Caco-2 (cell line): ENCODE measurements at regions not wholly inside any gene's neighbourhood (a gene's known extent, or its start where the extent isn't known, plus 50 kb on each side); places are given as distances from the start of the nearest gene placed in this dataset.

Source experiments
- BruUV-seq: library from RNA; stranded (reverse); fragments of 400-500 nt; replicated peaks from 2 replicates; lab custom pipeline; 2021; lab: Mats Ljungman, UMichigan
- CTCF ChIA-PET: fragments of 300-600 bp; sonication (Branson Sonifier 250); formaldehyde crosslinking; loops from one replicate; lab custom pipeline; 2022; ENCODE audit warnings: antibody characterized with exemption; lab: Charles Lee
- POLR2A ChIA-PET: fragments of 300-600 bp; sonication (Branson Sonifier 250); formaldehyde crosslinking; loops from one replicate; lab custom pipeline; 2022; ENCODE audit warnings: antibody characterized with exemption; lab: Charles Lee
- DNase-seq, 2 experiments: peaks; one replicate each; pipeline versions ENCODE4 v3.0.0 to v3.0.0-alpha.2; 2020 to 2022
- H3K27me3 ChIP-seq: replicated peaks from 2 replicates; pipeline ENCODE4 v1.6.0; 2011; ENCODE audit warnings: low read length; ENCODE audit not compliant: control insufficient read depth, insufficient read depth
- H3K36me3 ChIP-seq: 2 replicates; pipeline ENCODE4 v1.5.1; 2011; ENCODE audit warnings: low read length; ENCODE audit not compliant: control insufficient read depth, insufficient read depth
- H3K4me1 ChIP-seq: fragments of 250-450 bp; sonication (Bioruptor Pico); 2 replicates; pipeline ENCODE4 v1.5.1; 2020; ENCODE audit warnings: mild to moderate bottlenecking
- H3K4me3 ChIP-seq: 2 replicates; pipeline ENCODE4 v1.5.1; 2011; ENCODE audit warnings: low read depth, mild to moderate bottlenecking, control low read depth, low read length
- H3K9me3 ChIP-seq: fragments of 250-450 bp; sonication (Bioruptor Pico); 2 replicates; pipeline ENCODE4 v1.5.1; 2020; ENCODE audit warnings: mild to moderate bottlenecking, moderate library complexity
- H3K27ac Mint-ChIP-seq: one replicate; pipeline ENCODE4 v1.8.0; 2022; ENCODE audit warnings: mixed read lengths; ENCODE audit not compliant: unreplicated experiment
- H3K27me3 Mint-ChIP-seq: one replicate; pipeline ENCODE4 v1.8.0; 2022; ENCODE audit warnings: mixed read lengths; ENCODE audit not compliant: insufficient read depth, unreplicated experiment
- H3K36me3 Mint-ChIP-seq: one replicate; pipeline ENCODE4 v1.8.0; 2022; ENCODE audit warnings: mild to moderate bottlenecking, mixed read lengths; ENCODE audit not compliant: insufficient read depth, unreplicated experiment
- H3K4me1 Mint-ChIP-seq: one replicate; pipeline ENCODE4 v1.8.0; 2022; ENCODE audit warnings: low read depth, mixed read lengths; ENCODE audit not compliant: unreplicated experiment
- H3K4me3 Mint-ChIP-seq: one replicate; pipeline ENCODE4 v1.8.0; 2022; ENCODE audit warnings: mild to moderate bottlenecking, moderate library complexity, mixed read lengths; ENCODE audit not compliant: unreplicated experiment
- H3K9me3 Mint-ChIP-seq: one replicate; pipeline ENCODE4 v1.8.0; 2022; ENCODE audit warnings: mixed read lengths; ENCODE audit not compliant: unreplicated experiment
- CTCF ChIP-seq, 2 experiments: fragments of 200-600 bp in 1 of 2; IDR thresholded peaks; 1 replicate in 1 of 2; 2 replicates in 1 of 2; pipeline versions ENCODE4 v1.5.1 to v1.8.0; 2011 to 2022; ENCODE audit warnings: antibody characterized with exemption in 1 of 2, control low read depth in 1 of 2, inconsistent platforms in 1 of 2, low read depth in 1 of 2, low read length in 1 of 2, mild to moderate bottlenecking in 1 of 2, moderate library complexity in 1 of 2; ENCODE audit not compliant: insufficient read depth in 1 of 2, severe bottlenecking in 1 of 2, unreplicated experiment in 1 of 2
- intact Hi-C: fragments of 100-400 bp; cut with micrococcal nuclease; formaldehyde crosslinking; loops from one replicate; pipeline ENCODE4 v1.10.0; 2022; ENCODE audit not compliant: unreplicated experiment

- H3K27me3 Mint-ChIP-seq = no peaks in the 10 kb centered on the region
- TF ChIP-seq CTCF (IDR thresholded peaks at IDR 0.05; ENCODE audit: insufficient read depth in 1 of 2, low read depth in 1 of 2, low read length in 1 of 2, severe bottlenecking in 1 of 2, unreplicated experiment in 1 of 2) = no peak
- no peaks in the 10 kb centered on the region for H3K4me1 Mint-ChIP-seq
- H3K9me3 Mint-ChIP-seq = no peaks in the 10 kb centered on the region
- Histone ChIP-seq H3K9me3 (peaks cover 5% of the 10 kb centered on the region; the same call in 1 of the 2 replicates), H3K36me3 (no peaks in the 10 kb centered on the region), H3K4me1 (no peaks in the 10 kb centered on the region), H3K4me3 (no peak overlapping the region), H3K27me3 (no peaks in the 10 kb centered on the region)
- no peak overlapping the region for H3K27ac Mint-ChIP-seq
- POLR2A ChIA-PET = no interaction called here
- CTCF ChIA-PET = no interaction called here
- BruUV-seq = no TSS peak
- intact Hi-C loops = no loop called here
- H3K36me3 Mint-ChIP-seq = no peaks in the 10 kb centered on the region
- DNase-seq = no peak
- H3K4me3 Mint-ChIP-seq = no peak overlapping the region
These were observed 556.1 kb downstream of the CMPK2 start for GRCh38 chr2:6309415-6310255.

GRCh38 chr2:6310256-6311215 is 555.2 kb downstream of the CMPK2 start:
- Mint-ChIP-seq H3K36me3 (no peaks in the 10 kb centered on the region), H3K4me1 (no peaks in the 10 kb centered on the region), H3K27me3 (no peaks in the 10 kb centered on the region), H3K27ac (no peak overlapping the region), H3K9me3 (no peaks in the 10 kb centered on the region), H3K4me3 (no peak overlapping the region)
- ChIA-PET POLR2A (no interaction called here), CTCF (no interaction called here)
- intact Hi-C loops = no loop called here
- H3K4me1 ChIP-seq = no peaks in the 10 kb centered on the region
- H3K36me3 ChIP-seq = no peaks in the 10 kb centered on the region
- peaks cover 5% of the 10 kb centered on the region; the same call in 1 of the 2 replicates for H3K9me3 ChIP-seq
- no peak for DNase-seq
- no peak overlapping the region for H3K4me3 ChIP-seq
- no peak for TF ChIP-seq CTCF (IDR thresholded peaks at IDR 0.05; ENCODE audit: insufficient read depth in 1 of 2, low read depth in 1 of 2, low read length in 1 of 2, severe bottlenecking in 1 of 2, unreplicated experiment in 1 of 2)
- no peaks in the 10 kb centered on the region for H3K27me3 ChIP-seq
- no TSS peak for BruUV-seq

- Histone ChIP-seq H3K27me3 (no peaks in the 10 kb centered on the region), H3K36me3 (no peaks in the 10 kb centered on the region), H3K4me3 (no peak overlapping the region), H3K9me3 (no peaks in the 10 kb centered on the region; the same call in 1 of the 2 replicates), H3K4me1 (no peaks in the 10 kb centered on the region)
- Mint-ChIP-seq H3K4me1 (no peaks in the 10 kb centered on the region), H3K27ac (no peak overlapping the region), H3K27me3 (no peaks in the 10 kb centered on the region), H3K4me3 (no peak overlapping the region), H3K9me3 (no peaks in the 10 kb centered on the region), H3K36me3 (no peaks in the 10 kb centered on the region)
- intact Hi-C loops = no loop called here
- ChIA-PET POLR2A (no interaction called here), CTCF (no interaction called here)
- no TSS peak for BruUV-seq
- no peak for DNase-seq
- no peak for TF ChIP-seq CTCF (IDR thresholded peaks at IDR 0.05; ENCODE audit: insufficient read depth in 1 of 2, low read depth in 1 of 2, low read length in 1 of 2, severe bottlenecking in 1 of 2, unreplicated experiment in 1 of 2)
These were observed 553.3 kb downstream of the CMPK2 start for GRCh38 chr2:6312367-6312766.
